ENCODE measurements at regions not wholly inside any gene's neighbourhood (a gene's known extent, or its start where the extent isn't known, plus 50 kb on each side); places are given as distances from the start of the nearest gene placed in this dataset.

GRCh38 chr3:5035113-5035512, 55.9 kb downstream of the BHLHE40 start:
- TF ChIP-seq EZH2 (IDR thresholded peaks at IDR 0.05; ENCODE audit: low read length, missing control alignments) = no peak
- TF ChIP-seq, protein P1, sequence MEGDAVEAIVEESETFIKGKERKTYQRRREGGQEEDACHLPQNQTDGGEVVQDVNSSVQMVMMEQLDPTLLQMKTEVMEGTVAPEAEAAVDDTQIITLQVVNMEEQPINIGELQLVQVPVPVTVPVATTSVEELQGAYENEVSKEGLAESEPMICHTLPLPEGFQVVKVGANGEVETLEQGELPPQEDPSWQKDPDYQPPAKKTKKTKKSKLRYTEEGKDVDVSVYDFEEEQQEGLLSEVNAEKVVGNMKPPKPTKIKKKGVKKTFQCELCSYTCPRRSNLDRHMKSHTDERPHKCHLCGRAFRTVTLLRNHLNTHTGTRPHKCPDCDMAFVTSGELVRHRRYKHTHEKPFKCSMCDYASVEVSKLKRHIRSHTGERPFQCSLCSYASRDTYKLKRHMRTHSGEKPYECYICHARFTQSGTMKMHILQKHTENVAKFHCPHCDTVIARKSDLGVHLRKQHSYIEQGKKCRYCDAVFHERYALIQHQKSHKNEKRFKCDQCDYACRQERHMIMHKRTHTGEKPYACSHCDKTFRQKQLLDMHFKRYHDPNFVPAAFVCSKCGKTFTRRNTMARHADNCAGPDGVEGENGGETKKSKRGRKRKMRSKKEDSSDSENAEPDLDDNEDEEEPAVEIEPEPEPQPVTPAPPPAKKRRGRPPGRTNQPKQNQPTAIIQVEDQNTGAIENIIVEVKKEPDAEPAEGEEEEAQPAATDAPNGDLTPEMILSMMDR (conservative IDR thresholded peaks at IDR 0.05 in 1 of 2, IDR thresholded peaks at IDR 0.05 in 1 of 2; ENCODE audit: low read depth in 1 of 2, low read length in 2 of 2) = no peak
- Histone ChIP-seq H3K27me3 (ENCODE audit: control insufficient read depth, insufficient read depth, low read length) (no peaks in the 10 kb centered on the region), H3K79me2 (ENCODE audit: control insufficient read depth, insufficient read depth, low read length) (no peaks in the 10 kb centered on the region), H3K9ac (ENCODE audit: insufficient read depth, low read length) (no peak overlapping the region), H3K36me3 (ENCODE audit: control insufficient read depth, insufficient read depth, low read length) (no peaks in the 10 kb centered on the region), H3K9me3 (ENCODE audit: control insufficient read depth, insufficient read depth, low read depth, low read length) (no peaks in the 10 kb centered on the region), H3K4me2 (ENCODE audit: extremely low read depth, insufficient read depth, low read length) (no peak overlapping the region), H3K4me3 (replicated peaks in 1 of 4; ENCODE audit: control extremely low read depth in 1 of 4, insufficient read depth in 1 of 4, low read depth in 3 of 4, low read length in 4 of 4) (no peak overlapping the region), H3K27ac (ENCODE audit: insufficient read depth, low read length) (no peak overlapping the region), H4K20me1 (ENCODE audit: control insufficient read depth, extremely low read depth, insufficient read depth, low read length) (no peaks in the 10 kb centered on the region), H2AFZ (ENCODE audit: low read length) (no peak overlapping the region), H3K4me1 (ENCODE audit: control insufficient read depth, extremely low read depth, insufficient read depth, low read length) (no peaks in the 10 kb centered on the region)
- no peak for DNase-seq (ENCODE audit: low read depth in 2 of 2)

- Histone ChIP-seq H3K79me2 (ENCODE audit: control insufficient read depth, insufficient read depth, low read length) (no peaks in the 10 kb centered on the region), H3K4me3 (replicated peaks in 1 of 4; ENCODE audit: control extremely low read depth in 1 of 4, insufficient read depth in 1 of 4, low read depth in 3 of 4, low read length in 4 of 4) (no peak overlapping the region), H3K4me2 (ENCODE audit: extremely low read depth, insufficient read depth, low read length) (no peak overlapping the region), H4K20me1 (ENCODE audit: control insufficient read depth, extremely low read depth, insufficient read depth, low read length) (no peaks in the 10 kb centered on the region), H3K9me3 (ENCODE audit: control insufficient read depth, insufficient read depth, low read depth, low read length) (no peaks in the 10 kb centered on the region), H2AFZ (ENCODE audit: low read length) (no peak overlapping the region), H3K9ac (ENCODE audit: insufficient read depth, low read length) (no peak overlapping the region), H3K27ac (ENCODE audit: insufficient read depth, low read length) (no peak overlapping the region), H3K36me3 (ENCODE audit: control insufficient read depth, insufficient read depth, low read length) (no peaks in the 10 kb centered on the region), H3K27me3 (ENCODE audit: control insufficient read depth, insufficient read depth, low read length) (no peaks in the 10 kb centered on the region), H3K4me1 (ENCODE audit: control insufficient read depth, extremely low read depth, insufficient read depth, low read length) (no peaks in the 10 kb centered on the region)
- TF ChIP-seq, protein P1 (conservative IDR thresholded peaks at IDR 0.05 in 1 of 2, IDR thresholded peaks at IDR 0.05 in 1 of 2; ENCODE audit: low read depth in 1 of 2, low read length in 2 of 2) = no peak
- DNase-seq (ENCODE audit: low read depth in 2 of 2) = no peak
Measured at GRCh38 chr3:5035692-5036391, 56.6 kb downstream of the BHLHE40 start.

- Histone ChIP-seq H3K36me3 (ENCODE audit: control insufficient read depth, insufficient read depth, low read length) (no peaks in the 10 kb centered on the region), H3K4me2 (ENCODE audit: extremely low read depth, insufficient read depth, low read length) (no peak overlapping the region), H3K9ac (ENCODE audit: insufficient read depth, low read length) (no peak overlapping the region), H3K27me3 (ENCODE audit: control insufficient read depth, insufficient read depth, low read length) (no peaks in the 10 kb centered on the region), H3K79me2 (ENCODE audit: control insufficient read depth, insufficient read depth, low read length) (no peaks in the 10 kb centered on the region), H3K27ac (ENCODE audit: insufficient read depth, low read length) (no peak overlapping the region), H2AFZ (ENCODE audit: low read length) (no peak overlapping the region), H3K4me3 (replicated peaks in 1 of 4; ENCODE audit: control extremely low read depth in 1 of 4, insufficient read depth in 1 of 4, low read depth in 3 of 4, low read length in 4 of 4) (no peak overlapping the region), H3K4me1 (ENCODE audit: control insufficient read depth, extremely low read depth, insufficient read depth, low read length) (no peaks in the 10 kb centered on the region), H4K20me1 (ENCODE audit: control insufficient read depth, extremely low read depth, insufficient read depth, low read length) (no peaks in the 10 kb centered on the region), H3K9me3 (ENCODE audit: control insufficient read depth, insufficient read depth, low read depth, low read length) (no peaks in the 10 kb centered on the region)
- TF ChIP-seq EZH2 (IDR thresholded peaks at IDR 0.05; ENCODE audit: low read length, missing control alignments) = no peak
- TF ChIP-seq, protein P1 (conservative IDR thresholded peaks at IDR 0.05 in 1 of 2, IDR thresholded peaks at IDR 0.05 in 1 of 2; ENCODE audit: low read depth in 1 of 2, low read length in 2 of 2) = no peak
- DNase-seq (ENCODE audit: low read depth in 2 of 2) = no peak
Measured at GRCh38 chr3:5036392-5036766, 57.1 kb downstream of the BHLHE40 start.

Measured in fibroblast of lung (primary cell).